Spleen (tissue), 11 donors: ENCODE measurements at regions not wholly inside any gene's neighbourhood (a gene's known extent, or its start where the extent isn't known, plus 50 kb on each side); places are given as distances from the start of the nearest gene placed in this dataset.

Experiments
- DNase-seq: peaks from one replicate; pipeline ENCODE4 v3.0.0-alpha.2; 2020
- H3K27ac ChIP-seq, 8 donors: fragments of 200-600 bp; sonication (generic) in 7 of 8; 1 replicate in 4 of 8; 2 replicates in 4 of 8; pipeline versions ENCODE4 v1.5.0 to v1.8.0; 2016 to 2021; ENCODE audit warnings: inconsistent platforms in 4 of 8, mild to moderate bottlenecking in 4 of 8, moderate library complexity in 1 of 8
- H3K27me3 ChIP-seq, 7 donors: fragments of 200-600 bp; sonication (generic) in 6 of 7; replicated peaks in 1 of 7; 1 replicate in 4 of 7; 2 replicates in 3 of 7; pipeline versions ENCODE4 v1.5.0 to v1.8.0; 2016 to 2021; ENCODE audit warnings: inconsistent platforms in 3 of 7, mild to moderate bottlenecking in 1 of 7
- H3K36me3 ChIP-seq, 6 donors: fragments of 200-600 bp; sonication (generic) in 5 of 6; 1 replicate in 4 of 6; 2 replicates in 2 of 6; pipeline versions ENCODE4 v1.5.0 to v1.8.0; 2016 to 2021; ENCODE audit warnings: inconsistent platforms in 2 of 6
- H3K4me1 ChIP-seq, 6 donors: fragments of 200-600 bp; sonication (generic) in 5 of 6; 1 replicate in 3 of 6; 2 replicates in 3 of 6; pipeline versions ENCODE4 v1.5.0 to v1.8.0; 2016 to 2021; ENCODE audit warnings: inconsistent platforms in 3 of 6
- H3K4me3 ChIP-seq, 8 donors: fragments of 200-600 bp; sonication (generic) in 7 of 8; 1 replicate in 4 of 8; 2 replicates in 4 of 8; pipeline versions ENCODE4 v1.5.0 to v1.8.0; 2016 to 2021; ENCODE audit warnings: inconsistent platforms in 4 of 8, mild to moderate bottlenecking in 4 of 8, moderate library complexity in 2 of 8
- H3K9me3 ChIP-seq, 8 donors: fragments of 200-600 bp; sonication (generic) in 7 of 8; 1 replicate in 4 of 8; 2 replicates in 4 of 8; pipeline versions ENCODE4 v1.5.0 to v1.8.0; 2016 to 2021; ENCODE audit warnings: inconsistent platforms in 4 of 8
- POLR2A ChIP-seq, 3 donors: fragments of 450-650 bp; IDR thresholded peaks; one replicate each; pipeline ENCODE4 v1.5.1; 2017; ENCODE audit warnings: antibody characterized with exemption in 3 of 3, mild to moderate bottlenecking in 1 of 3
- POLR2AphosphoS5 ChIP-seq, 3 donors: sonication (generic); formaldehyde crosslinking; IDR thresholded peaks; one replicate each; pipeline ENCODE4 v1.5.1; 2017; ENCODE audit warnings: antibody characterized with exemption in 3 of 3
- WGBS, 5 donors: extraction: QIAGEN DNeasy Blood & Tissue Kit in 3 of 5; methylation state at CpG; one replicate each; pipeline versions ENCODE4 v1.1.5 to v1.1.7; 2013 to 2018; 5-methylcytosine and 5-hydroxymethylcytosine counted together
- intact Hi-C: fragments of 100-400 bp; cut with DNase I; formaldehyde crosslinking; loops from one replicate; pipeline ENCODE4 v1.15.0; 2023; ENCODE audit warnings: low total_unique reads
- TF ChIP-seq, protein P1 (sequence below), 11 experiments: fragments of 200-600 bp in 7 of 11; fragments of 450-650 bp in 4 of 11; sonication (generic) in 4 of 11; IDR thresholded peaks in 8 of 11; conservative IDR thresholded peaks in 3 of 11; 1 replicate in 7 of 11; 2 replicates in 4 of 11; pipeline versions ENCODE4 v1.4.0 to v1.8.0; 2016 to 2021; ENCODE audit warnings: antibody characterized with exemption in 11 of 11, inconsistent platforms in 4 of 11, mild to moderate bottlenecking in 1 of 11
- donor health status: healthy with polysubstance abuse.
- donor health status: DM: no; HTN: no; CAD: no; lungs with moderate emphysema.
- donor health status: DM: no; HTN: no; CAD: no.
- donor health status: Bipolar disorder and iron deficiency.
- donor health status: healthy.
- donor health status: DM: no; HTN: no; CAD: no.
- donor health status: DM: yes; HTN: yes; CAD: no.

DNA sequence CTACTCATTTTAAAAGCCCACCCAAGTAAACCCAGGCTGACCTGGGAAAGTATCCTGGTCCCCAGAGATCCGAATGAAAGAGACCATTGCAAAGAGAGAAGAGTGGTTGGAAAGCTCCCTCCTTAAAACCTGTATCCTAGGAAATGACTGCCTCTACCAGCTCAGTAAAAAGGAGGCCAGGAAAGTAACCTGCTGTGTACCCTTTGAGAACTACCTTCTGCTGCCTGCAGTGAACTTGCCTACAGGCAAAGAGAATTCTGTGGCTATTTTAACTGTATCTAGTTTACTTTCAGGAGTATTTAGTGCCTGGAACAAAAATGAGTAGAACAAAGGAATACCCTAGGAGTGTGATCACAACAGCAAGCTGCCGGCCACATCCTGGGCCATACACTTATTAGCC, 641.7 kb upstream of the NRXN1 start:
- no peak overlapping the region for H3K27ac ChIP-seq
- TF ChIP-seq, protein P1, sequence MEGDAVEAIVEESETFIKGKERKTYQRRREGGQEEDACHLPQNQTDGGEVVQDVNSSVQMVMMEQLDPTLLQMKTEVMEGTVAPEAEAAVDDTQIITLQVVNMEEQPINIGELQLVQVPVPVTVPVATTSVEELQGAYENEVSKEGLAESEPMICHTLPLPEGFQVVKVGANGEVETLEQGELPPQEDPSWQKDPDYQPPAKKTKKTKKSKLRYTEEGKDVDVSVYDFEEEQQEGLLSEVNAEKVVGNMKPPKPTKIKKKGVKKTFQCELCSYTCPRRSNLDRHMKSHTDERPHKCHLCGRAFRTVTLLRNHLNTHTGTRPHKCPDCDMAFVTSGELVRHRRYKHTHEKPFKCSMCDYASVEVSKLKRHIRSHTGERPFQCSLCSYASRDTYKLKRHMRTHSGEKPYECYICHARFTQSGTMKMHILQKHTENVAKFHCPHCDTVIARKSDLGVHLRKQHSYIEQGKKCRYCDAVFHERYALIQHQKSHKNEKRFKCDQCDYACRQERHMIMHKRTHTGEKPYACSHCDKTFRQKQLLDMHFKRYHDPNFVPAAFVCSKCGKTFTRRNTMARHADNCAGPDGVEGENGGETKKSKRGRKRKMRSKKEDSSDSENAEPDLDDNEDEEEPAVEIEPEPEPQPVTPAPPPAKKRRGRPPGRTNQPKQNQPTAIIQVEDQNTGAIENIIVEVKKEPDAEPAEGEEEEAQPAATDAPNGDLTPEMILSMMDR (IDR thresholded peaks at IDR 0.05 in 8 of 11, conservative IDR thresholded peaks at IDR 0.05 in 3 of 11): no peak
- TF ChIP-seq POLR2AphosphoS5 (IDR thresholded peaks at IDR 0.05) (no peak), POLR2A (IDR thresholded peaks at IDR 0.05) (no peak)
- H3K9me3 ChIP-seq: peaks cover 0 to 4% (median 0%) of the 10 kb centered on the region in 8 donors
- H3K4me1 ChIP-seq: no peaks in the 10 kb centered on the region
- H3K27me3 ChIP-seq: no peaks in the 10 kb centered on the region
- no peak overlapping the region for H3K4me3 ChIP-seq
- WGBS, 5 donors: 38 to 80% (median 40%) methylated on average over 1 to 2 of the region's 2 CpGs
- DNase-seq: no peak
- intact Hi-C loops: no loop called here
- no peaks in the 10 kb centered on the region for H3K36me3 ChIP-seq

DNA sequence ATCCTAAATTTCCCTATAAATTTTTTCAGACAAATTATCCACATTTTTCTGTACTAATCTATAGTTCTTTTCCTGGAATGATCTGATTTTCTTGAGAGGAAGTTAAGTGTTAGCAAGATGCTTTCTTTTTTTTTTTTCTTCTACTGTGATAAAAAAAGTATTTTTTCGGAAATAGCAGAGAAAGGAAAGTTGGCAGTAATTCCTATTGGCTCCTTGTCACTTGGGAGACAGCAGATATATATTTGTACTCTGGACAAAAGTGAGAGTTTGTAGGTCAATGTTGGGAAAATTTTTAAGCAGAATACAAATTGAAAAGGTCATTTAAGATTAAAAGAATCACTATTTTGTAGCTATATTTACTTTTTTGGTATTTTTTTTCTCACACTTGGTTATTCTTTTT, 635.7 kb upstream of the NRXN1 start:
- Histone ChIP-seq H3K4me1 (no peaks in the 10 kb centered on the region), H3K36me3 (no peaks in the 10 kb centered on the region), H3K9me3 (peaks cover 0 to 5% (median 0%) of the 10 kb centered on the region in 8 donors), H3K4me3 (no peak overlapping the region), H3K27me3 (no peaks in the 10 kb centered on the region), H3K27ac (no peak overlapping the region)
- WGBS, 5 donors: 47 to 51% (median 50%) methylated on average over 1 of the region's 1 CpG
- no peak for DNase-seq
- no peak for TF ChIP-seq POLR2A (IDR thresholded peaks at IDR 0.05)
- no peak for TF ChIP-seq POLR2AphosphoS5 (IDR thresholded peaks at IDR 0.05)
- TF ChIP-seq, protein P1 (IDR thresholded peaks at IDR 0.05 in 8 of 11, conservative IDR thresholded peaks at IDR 0.05 in 3 of 11): no peak
- intact Hi-C loops: no loop called here

DNA sequence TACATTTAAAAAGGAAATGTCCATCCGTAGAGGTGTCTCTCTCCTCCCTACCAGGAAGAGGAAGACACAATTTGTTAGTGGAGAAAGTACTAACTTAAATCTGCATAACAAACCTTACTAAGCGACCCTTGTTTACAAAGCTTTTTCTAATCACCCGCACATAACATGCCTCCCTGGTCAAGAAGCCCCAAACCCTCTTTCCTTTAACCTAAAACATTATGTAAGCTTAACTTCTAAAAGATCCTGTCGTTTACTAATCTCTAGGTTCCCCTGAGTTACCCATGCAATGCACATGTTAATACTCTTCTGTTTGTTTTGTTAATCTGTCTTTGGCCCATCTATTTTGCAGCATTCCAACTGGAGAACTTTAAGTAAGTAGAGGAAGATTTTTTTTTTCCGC, 630.3 kb upstream of the NRXN1 start:
- intact Hi-C loops: no loop called here
- 60 to 75% (median 67%) methylated on average over 5 of the region's 5 CpGs for WGBS, 5 donors

DNA sequence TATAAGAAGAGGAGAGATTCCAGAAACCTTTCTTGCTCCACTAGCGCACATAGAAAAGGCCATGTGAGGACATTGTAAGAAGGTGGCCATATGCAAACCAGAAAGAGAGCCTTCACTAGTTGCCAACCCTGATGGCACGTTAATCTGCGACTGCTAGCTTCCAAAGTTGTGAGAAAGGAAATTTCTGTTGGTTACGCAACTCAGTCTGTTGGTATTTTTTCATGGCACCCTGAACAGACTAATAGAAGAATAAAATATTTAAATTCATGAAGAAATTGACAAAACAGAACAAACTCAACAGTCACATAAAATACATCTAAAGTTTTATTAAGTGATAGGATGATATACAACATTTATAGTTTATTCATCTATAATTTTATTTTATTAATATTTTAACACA, 625.9 kb upstream of the NRXN1 start:
- no peaks in the 10 kb centered on the region for H3K27me3 ChIP-seq
- H3K27ac ChIP-seq: no peak overlapping the region
- no peak for DNase-seq
- no peaks in the 10 kb centered on the region for H3K4me1 ChIP-seq
- WGBS, 5 donors: 88 to 94% (median 90%) methylated on average over 4 of the region's 4 CpGs
- H3K36me3 ChIP-seq: no peaks in the 10 kb centered on the region
- TF ChIP-seq POLR2AphosphoS5 (IDR thresholded peaks at IDR 0.05) (no peak), POLR2A (IDR thresholded peaks at IDR 0.05) (no peak)
- TF ChIP-seq, protein P1 (IDR thresholded peaks at IDR 0.05 in 8 of 11, conservative IDR thresholded peaks at IDR 0.05 in 3 of 11): no peak
- no peaks in the 10 kb centered on the region for H3K9me3 ChIP-seq
- intact Hi-C loops: no loop called here
- no peak overlapping the region for H3K4me3 ChIP-seq

More for the DNA sequence above, 630.3 kb upstream of the NRXN1 start:
- Histone ChIP-seq H3K36me3 (no peaks in the 10 kb centered on the region), H3K9me3 (peaks cover 0 to 5% (median 0%) of the 10 kb centered on the region in 8 donors), H3K27me3 (no peaks in the 10 kb centered on the region), H3K4me1 (no peaks in the 10 kb centered on the region), H3K27ac (no peak overlapping the region), H3K4me3 (no peak overlapping the region)
- TF ChIP-seq, protein P1 (IDR thresholded peaks at IDR 0.05 in 8 of 11, conservative IDR thresholded peaks at IDR 0.05 in 3 of 11): no peak
- TF ChIP-seq POLR2AphosphoS5 (IDR thresholded peaks at IDR 0.05) (no peak), POLR2A (IDR thresholded peaks at IDR 0.05) (no peak)
- DNase-seq: no peak
